ENCODE measurements at regions not wholly inside any gene's neighbourhood (a gene's known extent, or its start where the extent isn't known, plus 50 kb on each side); places are given as distances from the start of the nearest gene placed in this dataset.
"Not testable (repeated sequence)": the region's sequence is repeated elsewhere in the genome, so short reads cannot be mapped to it uniquely, and the experiment has no call there.

GRCh38 chr12:105674871-105675699, 344.6 kb downstream of the C12orf75 start:
- DNase-seq: no peak
- no peak overlapping the region for H3K27ac Mint-ChIP-seq
- H3K9me3 ChIP-seq (ENCODE audit: control insufficient read depth, low read length, poor library complexity, severe bottlenecking): no peaks in the 10 kb centered on the region
- H3K36me3 Mint-ChIP-seq (ENCODE audit: low read depth): no peaks in the 10 kb centered on the region
- no peak overlapping the region for H3K4me3 Mint-ChIP-seq
- ATAC-seq: no peak
- no peaks in the 10 kb centered on the region for H3K27me3 Mint-ChIP-seq
- H3K4me1 Mint-ChIP-seq: no peaks in the 10 kb centered on the region

GRCh38 chr12:105676694-105677093, 346.2 kb downstream of the C12orf75 start:
- ATAC-seq (no peak), DNase-seq (no peak)
- H3K9me3 ChIP-seq (ENCODE audit: control insufficient read depth, low read length, poor library complexity, severe bottlenecking): no peaks in the 10 kb centered on the region
- no peak overlapping the region for H3K27ac Mint-ChIP-seq
- H3K4me1 Mint-ChIP-seq: no peaks in the 10 kb centered on the region
- H3K36me3 Mint-ChIP-seq (ENCODE audit: low read depth): no peaks in the 10 kb centered on the region
- no peak overlapping the region for H3K4me3 Mint-ChIP-seq
- H3K27me3 Mint-ChIP-seq: no peaks in the 10 kb centered on the region

GRCh38 chr12:105677672-105678071, 347.2 kb downstream of the C12orf75 start:
- Mint-ChIP-seq H3K36me3 (ENCODE audit: low read depth) (no peaks in the 10 kb centered on the region), H3K4me3 (no peak overlapping the region), H3K27ac (no peak overlapping the region), H3K4me1 (no peaks in the 10 kb centered on the region), H3K27me3 (no peaks in the 10 kb centered on the region)
- ATAC-seq: no peak
- no peak for DNase-seq
- H3K9me3 ChIP-seq (ENCODE audit: control insufficient read depth, low read length, poor library complexity, severe bottlenecking): no peaks in the 10 kb centered on the region

- ATAC-seq (no peak), DNase-seq (no peak)
- no peaks in the 10 kb centered on the region for H3K27me3 Mint-ChIP-seq
- no peak overlapping the region for H3K4me3 Mint-ChIP-seq
- H3K4me1 Mint-ChIP-seq: no peaks in the 10 kb centered on the region
- no peaks in the 10 kb centered on the region for H3K9me3 ChIP-seq (ENCODE audit: control insufficient read depth, low read length, poor library complexity, severe bottlenecking)
- no peaks in the 10 kb centered on the region for H3K36me3 Mint-ChIP-seq (ENCODE audit: low read depth)
- H3K27ac Mint-ChIP-seq: no peak overlapping the region
Observed at GRCh38 chr12:105679982-105680381, 349.5 kb downstream of the C12orf75 start.

- no peaks in the 10 kb centered on the region for H3K27me3 Mint-ChIP-seq
- DNase-seq (no peak), ATAC-seq (no peak)
- no peaks in the 10 kb centered on the region for H3K36me3 Mint-ChIP-seq (ENCODE audit: low read depth)
- no peaks in the 10 kb centered on the region for H3K4me1 Mint-ChIP-seq
- no peak overlapping the region for H3K4me3 Mint-ChIP-seq
- H3K9me3 ChIP-seq (ENCODE audit: control insufficient read depth, low read length, poor library complexity, severe bottlenecking): no peaks in the 10 kb centered on the region
- no peak overlapping the region for H3K27ac Mint-ChIP-seq
Observed at GRCh38 chr12:105681341-105681740, 350.9 kb downstream of the C12orf75 start.

- DNase-seq; H3K4me3 Mint-ChIP-seq; ATAC-seq; H3K36me3 Mint-ChIP-seq (ENCODE audit: low read depth); H3K27ac Mint-ChIP-seq; H3K27me3 Mint-ChIP-seq; H3K4me1 Mint-ChIP-seq; H3K9me3 ChIP-seq (ENCODE audit: control insufficient read depth, low read length, poor library complexity, severe bottlenecking): not testable (repeated sequence)
Observed at GRCh38 chr12:105682821-105683220, 352.3 kb downstream of the C12orf75 start.

GRCh38 chr12:105683836-105684235, 353.3 kb downstream of the C12orf75 start:
- H3K4me1 Mint-ChIP-seq; DNase-seq; H3K27ac Mint-ChIP-seq; H3K36me3 Mint-ChIP-seq (ENCODE audit: low read depth); H3K27me3 Mint-ChIP-seq; H3K4me3 Mint-ChIP-seq; H3K9me3 ChIP-seq (ENCODE audit: control insufficient read depth, low read length, poor library complexity, severe bottlenecking); ATAC-seq: not testable (repeated sequence)

GRCh38 chr12:105698075-105698474, 367.6 kb downstream of the C12orf75 start:
- H3K4me3 Mint-ChIP-seq: no peak overlapping the region
- no peaks in the 10 kb centered on the region for H3K36me3 Mint-ChIP-seq (ENCODE audit: low read depth)

GRCh38 chr12:105699209-105699608, 368.7 kb downstream of the C12orf75 start:
- Mint-ChIP-seq H3K4me3 (no peak overlapping the region), H3K36me3 (ENCODE audit: low read depth) (no peaks in the 10 kb centered on the region), H3K27ac (no peak overlapping the region), H3K27me3 (peaks cover 7% of the 10 kb centered on the region), H3K4me1 (no peaks in the 10 kb centered on the region)
- DNase-seq (no peak), ATAC-seq (no peak)
- no peaks in the 10 kb centered on the region for H3K9me3 ChIP-seq (ENCODE audit: control insufficient read depth, low read length, poor library complexity, severe bottlenecking)

More at GRCh38 chr12:105698075-105698474, 367.6 kb downstream of the C12orf75 start:
- H3K4me1 Mint-ChIP-seq: no peaks in the 10 kb centered on the region
- no peak overlapping the region for H3K27ac Mint-ChIP-seq
- ATAC-seq (no peak), DNase-seq (no peak)
- no peaks in the 10 kb centered on the region for H3K9me3 ChIP-seq (ENCODE audit: control insufficient read depth, low read length, poor library complexity, severe bottlenecking)
- H3K27me3 Mint-ChIP-seq: peaks cover 7% of the 10 kb centered on the region

GRCh38 chr12:105704787-105705186, 374.3 kb downstream of the C12orf75 start:
- DNase-seq (no peak), ATAC-seq (no peak)
- Mint-ChIP-seq H3K27me3 (peaks cover 7% of the 10 kb centered on the region), H3K36me3 (ENCODE audit: low read depth) (no peaks in the 10 kb centered on the region), H3K27ac (no peak overlapping the region), H3K4me1 (no peaks in the 10 kb centered on the region), H3K4me3 (no peak overlapping the region)
- no peaks in the 10 kb centered on the region for H3K9me3 ChIP-seq (ENCODE audit: control insufficient read depth, low read length, poor library complexity, severe bottlenecking)

GRCh38 chr12:105705235-105705634, 374.7 kb downstream of the C12orf75 start:
- Mint-ChIP-seq H3K27me3 (peaks cover 7% of the 10 kb centered on the region), H3K27ac (no peak overlapping the region), H3K4me3 (no peak overlapping the region), H3K4me1 (no peaks in the 10 kb centered on the region), H3K36me3 (ENCODE audit: low read depth) (no peaks in the 10 kb centered on the region)
- DNase-seq (no peak), ATAC-seq (no peak)
- H3K9me3 ChIP-seq (ENCODE audit: control insufficient read depth, low read length, poor library complexity, severe bottlenecking): no peaks in the 10 kb centered on the region

GRCh38 chr12:105705765-105706164, 375.3 kb downstream of the C12orf75 start:
- peaks cover 7% of the 10 kb centered on the region for H3K27me3 Mint-ChIP-seq
- DNase-seq (no peak), ATAC-seq (no peak)
- H3K9me3 ChIP-seq (ENCODE audit: control insufficient read depth, low read length, poor library complexity, severe bottlenecking): no peaks in the 10 kb centered on the region
- no peaks in the 10 kb centered on the region for H3K36me3 Mint-ChIP-seq (ENCODE audit: low read depth)
- no peak overlapping the region for H3K4me3 Mint-ChIP-seq
- H3K4me1 Mint-ChIP-seq: no peaks in the 10 kb centered on the region
- no peak overlapping the region for H3K27ac Mint-ChIP-seq

GRCh38 chr12:105706321-105706972, 376.0 kb downstream of the C12orf75 start:
- ATAC-seq: no peak
- Mint-ChIP-seq H3K4me3 (no peak overlapping the region), H3K36me3 (ENCODE audit: low read depth) (no peaks in the 10 kb centered on the region), H3K27ac (no peak overlapping the region), H3K27me3 (peaks cover 7% of the 10 kb centered on the region), H3K4me1 (no peaks in the 10 kb centered on the region)
- no peaks in the 10 kb centered on the region for H3K9me3 ChIP-seq (ENCODE audit: control insufficient read depth, low read length, poor library complexity, severe bottlenecking)
- DNase-seq: no peak

- no peak for ATAC-seq
- no peak overlapping the region for H3K4me3 Mint-ChIP-seq
Observed at GRCh38 chr12:105706973-105707334, 376.5 kb downstream of the C12orf75 start.

More at GRCh38 chr12:105706973-105707334, 376.5 kb downstream of the C12orf75 start:
- Mint-ChIP-seq H3K27ac (no peak overlapping the region), H3K27me3 (peaks cover 7% of the 10 kb centered on the region), H3K36me3 (ENCODE audit: low read depth) (no peaks in the 10 kb centered on the region), H3K4me1 (no peaks in the 10 kb centered on the region)
- H3K9me3 ChIP-seq (ENCODE audit: control insufficient read depth, low read length, poor library complexity, severe bottlenecking): no peaks in the 10 kb centered on the region
- DNase-seq: no peak
